ENCODE measurements at regions not wholly inside any gene's neighbourhood (a gene's known extent, or its start where the extent isn't known, plus 50 kb on each side); places are given as distances from the start of the nearest gene placed in this dataset.
"Not testable (repeated sequence)": the region's sequence is repeated elsewhere in the genome, so short reads cannot be mapped to it uniquely, and the experiment has no call there.

DNA sequence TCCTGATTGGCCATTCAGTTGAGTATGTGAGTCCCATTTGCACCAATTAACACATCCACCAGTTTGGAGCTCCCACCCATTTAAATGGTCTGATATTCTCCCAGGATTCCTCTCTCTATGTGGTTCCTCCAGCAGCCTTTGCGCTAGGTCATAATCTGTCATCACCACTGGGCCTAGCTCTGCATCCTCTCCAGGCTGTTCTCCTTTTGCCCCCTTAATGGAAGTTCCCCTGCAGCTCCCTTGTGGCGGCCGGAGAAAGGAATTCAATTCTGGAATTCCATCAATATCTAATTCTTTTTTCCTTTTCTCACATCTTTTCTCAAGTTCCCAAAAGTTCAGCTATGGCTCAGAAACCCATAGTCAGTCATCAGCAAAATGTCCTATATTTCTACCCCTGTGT, 2184.4 kb upstream of the AGA start:
- no peak for DNase-seq

DNA sequence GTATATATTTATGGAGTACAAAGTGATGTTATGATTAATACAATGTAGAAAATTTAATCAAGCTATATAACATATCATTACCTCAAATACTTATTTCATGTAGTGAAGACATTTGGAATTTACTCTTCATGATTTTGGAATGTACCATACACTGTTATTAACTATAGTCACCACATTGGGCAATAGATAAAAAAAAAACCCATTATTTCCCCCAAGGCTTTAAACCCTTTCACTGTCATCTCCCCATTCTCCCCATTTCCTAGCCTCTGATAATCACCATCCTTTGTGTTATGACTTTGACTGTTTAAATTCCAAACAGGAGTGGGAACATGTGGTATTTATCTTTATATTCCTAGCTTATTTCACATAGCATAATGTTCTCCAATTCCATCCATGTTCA, 2189.1 kb upstream of the AGA start:
- no peak for DNase-seq

GRCh38 chr4:179634862-179635261, 2192.6 kb upstream of the AGA start:
- DNase-seq, result no peak

GRCh38 chr4:179662522-179662921, 2220.3 kb upstream of the AGA start:
- DNase-seq, result no peak

DNA sequence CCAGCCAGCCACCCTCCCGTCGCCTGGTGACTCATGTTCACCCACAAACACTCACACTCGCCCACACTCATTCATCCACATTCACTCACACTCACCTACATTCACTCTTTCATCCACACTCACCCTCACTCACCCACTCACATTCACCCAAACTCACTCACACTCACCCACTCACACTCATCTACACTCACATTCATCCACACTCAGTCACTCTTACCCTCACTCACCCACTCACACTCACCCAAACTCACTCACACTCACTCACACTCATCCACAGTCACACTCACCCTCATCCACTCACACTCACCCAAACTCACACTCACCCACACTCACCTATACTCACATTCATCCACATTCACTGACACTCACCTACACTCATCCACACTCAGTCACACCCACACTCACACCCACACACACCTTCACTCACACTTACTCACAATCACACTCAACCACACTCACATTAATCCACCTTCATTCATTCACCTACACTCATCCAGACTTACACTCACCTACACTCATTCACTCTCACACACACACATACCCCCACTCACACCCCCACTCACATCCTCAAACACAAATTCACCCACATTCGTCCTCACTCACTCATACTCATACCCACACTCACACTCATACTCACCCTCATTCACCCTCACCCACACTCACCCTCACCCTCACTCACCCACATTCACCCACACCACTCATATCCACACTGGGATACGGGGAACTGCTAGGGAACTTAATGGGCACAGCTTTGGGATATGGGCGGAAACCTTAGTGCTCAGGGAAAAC, 2221.6 kb upstream of the AGA start:
- no peak for DNase-seq

GRCh38 chr4:179664430-179665027, 2222.3 kb upstream of the AGA start:
- DNase-seq, result no peak

- no peak for DNase-seq
Observed at GRCh38 chr4:179666226-179666625, 2224.0 kb upstream of the AGA start.

GRCh38 chr4:179671609-179672008, 2229.4 kb upstream of the AGA start:
- no peak for DNase-seq

DNA sequence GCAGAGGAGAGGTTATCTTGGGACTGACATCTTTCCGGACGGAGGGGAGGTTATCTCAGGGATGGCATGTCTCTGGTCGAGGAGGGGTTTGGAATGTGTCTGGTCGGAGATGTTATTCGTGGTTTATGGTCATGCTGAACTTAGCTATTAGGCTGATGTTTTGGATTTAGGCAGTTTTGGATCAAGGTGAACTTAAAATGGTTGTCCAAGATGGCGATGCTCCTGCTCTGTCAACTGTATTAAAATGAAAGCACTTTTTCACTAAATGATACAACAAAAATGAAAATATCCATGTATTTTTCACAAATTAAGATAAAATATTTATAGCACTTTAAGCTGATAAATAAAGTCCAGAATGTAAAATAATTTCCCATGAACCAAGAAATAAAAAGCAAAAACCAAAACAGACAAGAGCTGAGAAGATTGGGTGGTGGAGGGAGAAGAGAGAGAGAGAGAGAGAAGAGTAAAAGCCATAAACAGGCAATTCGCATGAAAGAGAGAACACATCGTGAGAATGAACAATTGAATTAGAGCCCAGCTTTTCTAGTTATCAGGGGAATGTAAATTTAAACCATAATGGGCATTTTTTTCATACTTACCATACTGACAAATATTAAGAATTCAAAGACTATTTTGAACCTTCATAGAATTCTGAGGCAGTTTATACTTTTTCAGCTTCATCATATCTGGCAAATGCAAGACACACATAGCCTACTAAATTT, 2236.0 kb upstream of the AGA start:
- no peak for DNase-seq

GRCh38 chr4:179683661-179684060, 2241.4 kb upstream of the AGA start:
- not testable (repeated sequence) for DNase-seq

DNA sequence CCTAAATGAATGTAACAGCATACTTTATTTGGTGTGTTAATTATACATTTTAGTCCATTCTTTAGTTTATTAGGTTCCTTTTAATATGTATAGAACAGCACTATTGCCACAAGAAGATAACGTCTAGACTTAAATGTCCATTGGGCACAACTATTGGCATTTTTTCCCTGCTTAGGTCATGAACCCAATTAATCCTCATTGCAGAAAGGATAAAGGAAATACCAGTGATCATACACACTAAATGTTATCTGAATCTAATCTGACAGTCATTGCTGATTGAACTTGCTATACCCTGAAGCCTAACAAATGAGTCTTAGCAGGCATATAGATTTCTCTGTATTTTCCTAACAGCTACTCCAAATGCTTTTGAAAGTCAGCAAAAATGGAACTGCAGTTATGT, 2250.0 kb upstream of the AGA start:
- DNase-seq, result no peak

DNA sequence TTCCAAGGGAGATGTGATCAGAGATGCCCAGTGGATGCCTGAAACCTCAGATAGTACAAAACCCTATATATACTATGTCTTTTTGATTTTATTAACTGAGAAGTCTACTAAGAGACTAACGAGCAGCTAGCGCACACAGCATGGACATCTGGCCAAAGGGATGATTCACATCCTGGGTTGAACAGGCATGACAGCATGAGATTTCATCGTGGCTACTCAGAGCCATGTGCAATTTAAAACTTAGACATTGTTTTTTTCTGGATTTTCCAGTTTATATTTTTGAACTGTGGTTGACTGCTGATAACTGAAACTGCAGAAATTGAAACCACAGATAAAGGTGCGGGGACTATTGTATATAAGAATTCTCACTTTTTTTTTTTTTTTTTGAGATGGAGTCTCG, 2252.9 kb upstream of the AGA start:
- no peak for DNase-seq

- no peak for DNase-seq
Observed at GRCh38 chr4:179698321-179698720, 2256.1 kb upstream of the AGA start.

DNA sequence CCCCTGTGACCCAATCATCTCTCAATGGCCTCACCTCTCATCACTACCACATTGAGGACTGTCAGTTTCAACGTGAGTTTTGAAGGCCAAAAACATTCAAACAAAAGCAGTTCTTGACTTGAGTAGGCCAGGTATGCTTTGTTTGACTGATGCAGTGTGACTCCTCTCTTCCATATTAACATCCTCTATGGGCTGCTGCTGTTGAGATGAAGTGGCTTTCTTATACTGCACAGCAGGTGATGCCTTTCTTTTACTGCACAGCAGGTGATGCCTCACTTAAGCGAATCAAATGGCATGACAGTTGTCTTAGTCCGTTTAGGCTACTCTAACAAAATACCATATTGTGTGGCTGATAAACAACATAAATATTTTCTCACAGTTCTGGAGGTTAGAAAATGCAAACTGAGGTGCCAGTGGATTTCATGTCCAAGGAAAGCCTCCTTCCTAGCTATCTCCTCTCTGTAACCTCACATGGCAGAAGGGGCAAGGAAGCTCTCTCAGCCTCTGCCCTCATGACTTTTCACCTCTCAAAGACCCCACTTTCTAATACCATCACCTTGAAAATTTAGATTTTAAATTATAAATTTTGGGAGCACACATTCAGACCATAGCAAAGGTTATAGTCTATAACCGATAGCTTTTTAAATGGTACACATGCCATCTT, 2267.9 kb upstream of the AGA start:
- DNase-seq, result no peak

GRCh38 chr4:179719766-179720450, 2277.7 kb upstream of the AGA start:
- no peak for DNase-seq

DNA sequence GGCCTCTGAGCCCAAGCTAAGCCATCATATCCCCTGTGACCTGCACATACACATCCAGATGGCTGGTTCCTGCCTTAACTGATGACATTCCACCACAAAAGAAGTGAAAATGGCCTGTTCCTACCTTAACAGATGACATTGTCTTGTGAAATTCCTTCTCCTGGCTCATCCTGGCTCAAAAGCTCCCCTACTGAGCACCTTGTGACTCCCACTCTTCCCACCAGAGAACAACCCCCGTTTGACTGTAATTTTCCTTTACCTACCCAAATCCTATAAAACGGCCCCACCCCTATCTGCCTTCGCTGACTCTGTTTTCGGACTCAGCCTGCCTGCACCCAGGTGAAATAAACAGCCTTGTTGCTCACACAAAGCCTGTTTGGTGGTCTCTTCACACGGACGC, 2284.3 kb upstream of the AGA start:
- not testable (repeated sequence) for DNase-seq

DNA sequence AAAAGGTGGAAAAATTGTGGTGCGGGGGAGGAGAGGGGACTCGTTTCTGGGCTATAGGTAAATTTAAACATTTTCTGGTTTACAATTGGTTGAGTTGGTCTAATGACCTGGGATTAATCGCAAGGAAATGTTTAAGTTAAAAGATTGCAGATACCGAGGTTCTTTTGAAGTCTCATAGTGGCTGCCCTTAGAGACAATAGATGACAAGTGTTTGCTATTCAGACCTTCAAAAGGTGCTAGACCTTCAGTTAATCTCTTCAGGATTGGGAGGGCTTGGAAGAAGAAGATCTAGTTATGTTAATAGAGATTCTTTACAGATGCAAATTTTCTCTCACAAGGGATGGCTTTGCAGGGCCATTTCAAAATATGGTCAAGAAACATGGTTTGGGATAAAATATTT, 2286.1 kb upstream of the AGA start:
- DNase-seq, result no peak

- DNase-seq, result not testable (repeated sequence)
Observed at GRCh38 chr4:179736820-179737219, 2294.6 kb upstream of the AGA start.

DNA sequence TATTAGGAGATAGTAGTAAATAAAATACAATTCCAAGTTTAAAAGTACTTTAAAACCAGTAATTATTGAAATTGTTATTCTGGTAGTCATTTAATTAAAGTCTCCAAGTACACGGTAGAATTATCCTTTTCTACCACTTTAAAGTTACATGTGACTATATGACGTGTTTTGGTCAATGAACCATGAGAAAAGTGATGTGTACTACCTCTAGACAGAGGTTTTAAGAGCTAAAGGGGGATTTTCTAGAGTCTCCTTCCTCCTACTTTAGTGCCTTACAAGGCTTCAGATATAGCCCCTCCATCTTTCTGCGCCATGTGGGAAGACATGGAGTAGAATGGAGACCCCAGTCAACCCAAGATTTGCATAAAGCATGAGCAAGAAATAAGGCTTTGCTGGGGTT, 2296.6 kb upstream of the AGA start:
- DNase-seq, result no peak

DNA sequence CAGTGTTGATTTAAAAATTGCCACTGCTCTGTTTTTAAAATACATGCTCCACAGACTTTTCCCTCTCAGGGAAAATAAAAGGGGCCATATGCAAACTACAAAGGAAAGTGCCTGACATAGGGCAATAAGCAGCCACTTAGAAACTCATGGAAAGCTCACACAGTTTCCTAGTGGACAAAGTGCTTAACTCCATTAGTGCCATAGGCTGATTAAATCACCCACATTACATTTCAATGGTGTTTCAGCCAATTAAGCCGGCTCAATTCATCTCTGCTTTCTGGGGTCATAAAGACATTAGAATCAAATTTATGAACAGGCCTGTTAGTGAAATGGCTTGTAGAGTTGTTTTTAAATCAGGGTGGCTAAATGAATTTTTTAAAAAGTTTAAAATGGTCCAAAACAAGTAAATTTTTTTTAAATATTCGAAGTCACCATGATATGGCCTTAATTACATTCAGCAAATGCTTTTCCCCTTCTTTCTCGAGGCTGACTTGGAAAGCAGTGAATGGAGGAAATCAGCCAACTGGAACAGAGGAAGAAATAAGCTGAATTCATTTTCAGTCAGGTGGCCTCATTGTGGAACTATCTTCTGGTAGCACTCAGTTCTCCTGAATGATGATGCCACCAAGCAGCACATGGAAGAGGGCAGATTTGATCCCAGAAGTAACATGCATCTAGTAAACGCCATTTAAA, 2305.1 kb upstream of the AGA start:
- no peak for DNase-seq

DNA sequence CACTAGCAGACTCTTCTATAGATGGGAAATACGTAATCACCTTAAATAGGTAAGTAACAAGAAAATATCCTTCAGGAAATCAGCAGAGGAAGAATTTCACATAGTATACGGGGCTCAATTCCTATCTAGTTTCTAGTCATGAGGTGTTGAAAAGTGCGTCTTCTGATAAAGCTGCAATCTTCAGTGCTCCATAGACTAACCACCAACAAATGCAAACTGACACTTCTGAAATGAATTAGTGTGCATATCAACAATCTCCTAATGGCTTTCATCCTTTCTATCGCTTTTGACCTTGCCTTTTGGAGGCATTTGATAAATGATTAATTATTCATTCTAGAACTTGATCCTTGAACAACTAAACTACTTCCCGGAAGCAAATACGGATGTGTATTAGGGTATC, 2306.6 kb upstream of the AGA start:
- no peak for DNase-seq

GRCh38 chr4:179750374-179750773, 2308.1 kb upstream of the AGA start:
- DNase-seq, result no peak
